ENCODE measurements at regions not wholly inside any gene's neighbourhood (a gene's known extent, or its start where the extent isn't known, plus 50 kb on each side); places are given as distances from the start of the nearest gene placed in this dataset.
A peak's percentile ranks its signal among the peaks of the same experiment; 100 is the strongest.

DNA sequence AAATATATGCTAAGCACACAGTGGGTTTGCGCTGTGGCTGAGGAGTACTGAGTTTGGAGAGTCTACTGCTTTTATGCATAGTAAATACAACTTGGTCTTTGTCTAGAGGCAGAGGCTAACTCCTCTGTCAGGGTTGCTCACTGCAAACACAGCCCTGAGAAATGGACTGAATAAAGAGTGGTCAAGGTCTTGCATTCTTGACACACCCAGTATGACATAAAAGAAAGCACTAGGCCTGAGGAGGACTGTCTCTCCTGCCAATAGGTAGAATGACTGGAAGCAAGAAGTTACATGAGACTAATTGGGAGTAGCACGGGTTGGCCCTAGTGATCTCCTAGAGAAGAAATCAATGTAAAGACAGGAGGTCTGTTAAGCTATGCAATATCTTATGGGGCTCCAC is 367.2 kb upstream of the B3GALT2 start:
- DNase-seq (ENCODE audit: insufficient read length, low spot score) (no peak), FAIRE-seq (no peak)
- TF ChIP-seq POLR2A (IDR thresholded peaks at IDR 0.05; ENCODE audit: low read depth, low read length) = no peak
- TF ChIP-seq POLR2AphosphoS5 (IDR thresholded peaks at IDR 0.05; ENCODE audit: low read depth, low read length) = no peak
- no peak for TF ChIP-seq POU2F2 (IDR thresholded peaks at IDR 0.05; ENCODE audit: low read depth, low read length)
- no peak for TF ChIP-seq PAX5 (IDR thresholded peaks at IDR 0.05; ENCODE audit: insufficient read depth, low read length, severe bottlenecking)
- no peak for TF ChIP-seq TAF1 (IDR thresholded peaks at IDR 0.05; ENCODE audit: low read depth, low read length)
- TF ChIP-seq SPI1 (IDR thresholded peaks at IDR 0.05; ENCODE audit: low read depth, low read length) = no peak

DNA sequence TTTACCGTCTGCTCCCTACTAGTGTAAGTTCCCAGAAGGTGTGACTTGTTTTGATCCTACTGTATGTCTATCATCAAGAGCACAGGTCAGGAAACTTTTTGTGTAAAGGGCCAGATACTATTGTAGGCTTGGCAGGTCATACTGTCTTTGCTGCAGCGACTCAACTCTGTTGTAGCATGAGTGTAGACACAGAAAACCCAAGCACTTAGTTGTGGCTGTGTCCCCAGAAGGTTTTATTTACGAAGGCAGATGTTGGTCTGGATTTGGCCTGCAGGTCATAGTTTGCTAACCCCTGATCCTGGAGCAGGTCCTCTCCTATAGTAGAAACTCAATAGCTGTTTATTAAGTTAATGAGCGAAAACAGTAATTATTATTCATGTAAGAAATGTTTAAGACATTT is 365.9 kb upstream of the B3GALT2 start:
- no peak for DNase-seq (ENCODE audit: insufficient read length, low spot score)
- TF ChIP-seq POU2F2 (IDR thresholded peaks at IDR 0.05; ENCODE audit: low read depth, low read length) (no peak), SPI1 (IDR thresholded peaks at IDR 0.05; ENCODE audit: low read depth, low read length) (no peak), POLR2A (IDR thresholded peaks at IDR 0.05; ENCODE audit: low read depth, low read length) (no peak), TAF1 (IDR thresholded peaks at IDR 0.05; ENCODE audit: low read depth, low read length) (no peak), PAX5 (IDR thresholded peaks at IDR 0.05; ENCODE audit: insufficient read depth, low read length, severe bottlenecking) (no peak), POLR2AphosphoS5 (IDR thresholded peaks at IDR 0.05; ENCODE audit: low read depth, low read length) (no peak)

DNA sequence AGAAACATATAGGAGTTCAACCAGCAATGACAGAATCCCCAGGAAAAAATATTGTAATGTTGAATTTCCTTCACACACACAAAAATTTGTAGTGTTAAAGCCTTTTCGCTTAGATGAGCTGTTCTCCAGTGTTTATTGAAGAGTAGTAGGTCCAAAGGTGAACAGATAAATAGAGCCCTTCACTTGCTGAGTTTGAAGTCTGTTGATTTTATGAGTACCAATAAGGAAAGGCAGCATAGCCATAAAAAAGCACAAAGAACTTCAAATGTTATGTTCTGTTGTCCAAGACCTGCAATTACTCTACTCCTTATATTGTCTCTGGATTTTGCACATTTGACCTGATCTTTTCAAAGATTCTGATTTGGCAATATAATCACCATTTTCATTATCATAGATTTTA is 362.7 kb upstream of the B3GALT2 start:
- TF ChIP-seq POU2F2 (IDR thresholded peaks at IDR 0.05; ENCODE audit: low read depth, low read length) (no peak), PAX5 (IDR thresholded peaks at IDR 0.05; ENCODE audit: insufficient read depth, low read length, severe bottlenecking) (no peak), SPI1 (IDR thresholded peaks at IDR 0.05; ENCODE audit: low read depth, low read length) (no peak), POLR2A (IDR thresholded peaks at IDR 0.05; ENCODE audit: low read depth, low read length) (no peak), POLR2AphosphoS5 (IDR thresholded peaks at IDR 0.05; ENCODE audit: low read depth, low read length) (no peak), TAF1 (IDR thresholded peaks at IDR 0.05; ENCODE audit: low read depth, low read length) (no peak)
- DNase-seq (ENCODE audit: insufficient read length, low spot score) (no peak), FAIRE-seq (no peak)

More for the DNA sequence above, 365.9 kb upstream of the B3GALT2 start:
- no peak for FAIRE-seq

DNA sequence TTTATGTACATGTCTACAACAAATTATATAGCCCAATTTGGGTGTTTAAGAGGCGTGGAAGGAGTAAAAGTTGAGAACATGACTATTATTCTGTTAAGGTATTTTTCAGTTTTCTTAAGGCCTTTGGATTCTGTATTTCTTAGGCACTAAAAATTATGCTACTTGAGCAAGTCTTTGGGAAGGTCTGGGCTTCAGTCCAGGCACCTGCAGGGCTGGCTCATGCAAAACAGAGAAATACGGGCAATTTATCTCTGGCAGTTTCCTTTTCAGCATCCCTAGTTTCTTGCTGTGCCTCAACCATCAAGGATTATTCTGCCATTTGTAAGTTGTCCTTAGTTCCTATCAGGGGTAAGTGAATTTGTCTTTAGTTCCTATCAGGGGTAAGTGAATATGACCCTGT is 358.8 kb upstream of the B3GALT2 start:
- DNase-seq (ENCODE audit: insufficient read length, low spot score) (no peak), FAIRE-seq (no peak)
- no peak for TF ChIP-seq POLR2AphosphoS5 (IDR thresholded peaks at IDR 0.05; ENCODE audit: low read depth, low read length)
- TF ChIP-seq POLR2A (IDR thresholded peaks at IDR 0.05; ENCODE audit: low read depth, low read length) = no peak
- TF ChIP-seq POU2F2 (IDR thresholded peaks at IDR 0.05; ENCODE audit: low read depth, low read length) = no peak
- TF ChIP-seq TAF1 (IDR thresholded peaks at IDR 0.05; ENCODE audit: low read depth, low read length) = no peak
- no peak for TF ChIP-seq PAX5 (IDR thresholded peaks at IDR 0.05; ENCODE audit: insufficient read depth, low read length, severe bottlenecking)
- TF ChIP-seq SPI1 (IDR thresholded peaks at IDR 0.05; ENCODE audit: low read depth, low read length) = no peak

DNA sequence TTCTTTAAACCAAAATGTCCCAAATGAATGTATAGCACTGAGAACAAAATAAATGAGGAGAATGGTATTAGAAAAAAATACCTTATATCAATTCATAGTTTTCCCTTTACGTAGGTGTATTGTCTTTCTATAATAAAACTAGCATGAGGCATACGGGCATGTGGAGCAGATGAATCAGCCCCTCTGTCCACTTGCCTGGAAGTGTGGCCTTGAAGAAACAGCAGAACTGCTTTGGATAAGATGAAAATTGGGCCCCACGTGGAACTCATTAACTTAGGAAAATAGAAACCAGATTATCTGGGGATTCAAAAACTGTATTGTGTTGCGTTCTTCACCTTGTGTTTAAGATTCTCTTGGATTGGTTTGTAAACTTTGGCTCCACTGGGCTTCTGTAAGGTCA is 356.8 kb upstream of the B3GALT2 start:
- DNase-seq (ENCODE audit: insufficient read length, low spot score) (no peak), FAIRE-seq (no peak)
- TF ChIP-seq POLR2AphosphoS5 (IDR thresholded peaks at IDR 0.05; ENCODE audit: low read depth, low read length) (no peak), PAX5 (IDR thresholded peaks at IDR 0.05; ENCODE audit: insufficient read depth, low read length, severe bottlenecking) (no peak), SPI1 (IDR thresholded peaks at IDR 0.05; ENCODE audit: low read depth, low read length) (no peak), TAF1 (IDR thresholded peaks at IDR 0.05; ENCODE audit: low read depth, low read length) (no peak), POLR2A (IDR thresholded peaks at IDR 0.05; ENCODE audit: low read depth, low read length) (no peak), POU2F2 (IDR thresholded peaks at IDR 0.05; ENCODE audit: low read depth, low read length) (no peak)

DNA sequence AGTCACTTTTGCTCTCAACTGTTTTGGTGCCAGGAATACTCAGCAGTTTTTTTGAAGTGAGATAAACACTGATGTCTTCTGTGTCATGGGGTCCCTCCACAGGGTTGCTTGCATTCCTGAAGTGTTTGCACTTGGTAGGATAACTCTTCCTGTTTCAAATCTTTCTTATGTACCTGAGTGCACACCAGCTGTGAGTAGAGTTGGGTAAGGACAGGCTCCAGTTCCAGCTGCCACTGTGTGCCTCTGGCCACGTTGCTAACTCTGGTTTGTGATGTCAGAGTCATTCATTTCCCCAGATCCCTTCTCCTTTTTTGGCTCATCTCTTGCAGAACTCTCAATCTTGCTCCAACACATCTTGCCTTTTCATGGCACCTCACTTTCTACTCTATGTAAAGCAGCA is 356.3 kb upstream of the B3GALT2 start:
- no peak for FAIRE-seq
- DNase-seq (ENCODE audit: insufficient read length, low spot score) = no peak
- no peak for TF ChIP-seq SPI1 (IDR thresholded peaks at IDR 0.05; ENCODE audit: low read depth, low read length)
- TF ChIP-seq POU2F2 (IDR thresholded peaks at IDR 0.05; ENCODE audit: low read depth, low read length) = no peak
- TF ChIP-seq PAX5 (IDR thresholded peaks at IDR 0.05; ENCODE audit: insufficient read depth, low read length, severe bottlenecking) = no peak
- TF ChIP-seq POLR2A (IDR thresholded peaks at IDR 0.05; ENCODE audit: low read depth, low read length) = no peak
- no peak for TF ChIP-seq TAF1 (IDR thresholded peaks at IDR 0.05; ENCODE audit: low read depth, low read length)
- no peak for TF ChIP-seq POLR2AphosphoS5 (IDR thresholded peaks at IDR 0.05; ENCODE audit: low read depth, low read length)

GRCh38 chr1:193540511-193540910 is 354.1 kb upstream of the B3GALT2 start:
- TF ChIP-seq PAX5 (IDR thresholded peaks at IDR 0.05; ENCODE audit: insufficient read depth, low read length, severe bottlenecking) = no peak
- no peak for TF ChIP-seq TAF1 (IDR thresholded peaks at IDR 0.05; ENCODE audit: low read depth, low read length)
- no peak for TF ChIP-seq POLR2A (IDR thresholded peaks at IDR 0.05; ENCODE audit: low read depth, low read length)
- no peak for TF ChIP-seq POLR2AphosphoS5 (IDR thresholded peaks at IDR 0.05; ENCODE audit: low read depth, low read length)
- no peak for TF ChIP-seq SPI1 (IDR thresholded peaks at IDR 0.05; ENCODE audit: low read depth, low read length)
- no peak for TF ChIP-seq POU2F2 (IDR thresholded peaks at IDR 0.05; ENCODE audit: low read depth, low read length)
- DNase-seq (ENCODE audit: insufficient read length, low spot score) = no peak
- peak; percentile 41 for FAIRE-seq

- no peak for DNase-seq (ENCODE audit: insufficient read length, low spot score)
- peak; percentile 95 for FAIRE-seq
- TF ChIP-seq PAX5 (IDR thresholded peaks at IDR 0.05; ENCODE audit: insufficient read depth, low read length, severe bottlenecking) = peak; percentile 53
- TF ChIP-seq TAF1 (IDR thresholded peaks at IDR 0.05; ENCODE audit: low read depth, low read length) = no peak
Observed at GRCh38 chr1:193539731-193540459, 353.5 kb upstream of the B3GALT2 start.

DNA sequence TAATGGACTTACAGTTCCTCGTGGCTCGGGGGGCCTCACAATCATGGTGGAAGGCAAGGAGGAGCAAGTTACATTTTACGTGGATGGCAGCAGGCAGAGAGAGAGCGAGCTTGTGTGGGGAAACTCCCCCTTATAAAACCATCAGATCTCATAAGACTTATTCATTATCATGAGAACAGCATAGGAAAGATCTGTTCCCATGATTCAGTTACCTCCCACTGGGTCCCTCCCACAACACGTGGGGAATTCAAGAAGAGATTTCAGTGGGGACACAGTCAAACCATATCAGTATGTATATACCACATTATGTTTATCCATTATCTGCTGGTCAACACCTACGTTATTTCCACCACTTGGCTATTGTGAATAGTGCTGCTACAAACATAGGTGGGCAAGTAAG is 352.3 kb upstream of the B3GALT2 start:
- FAIRE-seq (no peak), DNase-seq (ENCODE audit: insufficient read length, low spot score) (no peak)
- TF ChIP-seq POLR2A (IDR thresholded peaks at IDR 0.05; ENCODE audit: low read depth, low read length) (no peak), PAX5 (IDR thresholded peaks at IDR 0.05; ENCODE audit: insufficient read depth, low read length, severe bottlenecking) (no peak), POLR2AphosphoS5 (IDR thresholded peaks at IDR 0.05; ENCODE audit: low read depth, low read length) (no peak), TAF1 (IDR thresholded peaks at IDR 0.05; ENCODE audit: low read depth, low read length) (no peak), POU2F2 (IDR thresholded peaks at IDR 0.05; ENCODE audit: low read depth, low read length) (no peak), SPI1 (IDR thresholded peaks at IDR 0.05; ENCODE audit: low read depth, low read length) (no peak)

DNA sequence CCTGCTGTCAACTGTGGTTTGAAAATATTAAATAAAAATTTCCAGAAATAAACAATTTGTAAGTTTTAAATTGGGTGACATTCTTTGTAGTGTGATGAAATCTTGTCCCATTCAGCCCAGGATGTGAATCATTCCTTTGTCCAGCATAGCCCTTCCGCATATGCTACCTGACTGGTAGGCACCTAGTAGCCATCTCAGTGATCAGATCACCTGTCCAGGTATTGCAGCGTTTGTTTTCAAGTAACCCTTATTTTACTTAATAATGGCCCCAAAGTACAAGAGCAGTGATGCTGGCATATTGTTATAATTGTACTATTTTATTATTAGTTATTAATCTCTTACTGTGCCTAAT is 351.6 kb upstream of the B3GALT2 start:
- DNase-seq (ENCODE audit: insufficient read length, low spot score) = no peak
- TF ChIP-seq POLR2A (IDR thresholded peaks at IDR 0.05; ENCODE audit: low read depth, low read length) = no peak
- TF ChIP-seq SPI1 (IDR thresholded peaks at IDR 0.05; ENCODE audit: low read depth, low read length) = no peak
- FAIRE-seq = no peak
